Activated CD4-positive, CD25-positive, alpha-beta regulatory T cell treated with anti-CD3 and anti-CD28 coated beads, Interleukin-2, amount 50 U/mL, for 24 hours (primary cell): ENCODE measurements at regions not wholly inside any gene's neighbourhood (a gene's known extent, or its start where the extent isn't known, plus 50 kb on each side); places are given as distances from the start of the nearest gene placed in this dataset.

Experiments
- ATAC-seq, 2 donors: fragments of 150-1000 bp; cut with Tn5 transposase; one replicate each; pipeline ENCODE4 v1.10.0; 2021; ENCODE audit warnings: mild to moderate bottlenecking in 1 of 2, moderate library complexity in 1 of 2

- ATAC-seq, result no peak
These were observed 624.6 kb downstream of the BNC2 start for GRCh38 chr9:16245756-16246440.

DNA sequence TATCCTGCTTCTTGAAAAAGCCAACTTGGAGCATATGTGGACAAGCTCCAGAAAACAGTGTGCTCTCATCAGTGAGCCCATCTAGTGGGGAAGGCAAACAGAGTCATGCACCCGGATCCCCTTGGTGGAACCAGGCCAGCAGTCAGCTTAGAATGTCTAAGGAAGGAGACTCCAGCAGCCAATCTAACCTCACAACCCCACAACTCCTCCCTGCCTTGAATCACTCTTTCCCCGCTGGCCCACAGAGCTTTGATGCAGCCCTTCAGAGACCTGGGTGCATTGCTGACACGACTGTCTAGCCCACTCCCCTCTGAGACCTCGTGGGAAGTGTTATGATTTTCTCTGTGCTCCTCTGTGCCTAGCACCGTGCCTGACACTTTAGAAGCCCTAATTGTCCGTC lies 623.7 kb downstream of the BNC2 start:
- no peak for ATAC-seq

DNA sequence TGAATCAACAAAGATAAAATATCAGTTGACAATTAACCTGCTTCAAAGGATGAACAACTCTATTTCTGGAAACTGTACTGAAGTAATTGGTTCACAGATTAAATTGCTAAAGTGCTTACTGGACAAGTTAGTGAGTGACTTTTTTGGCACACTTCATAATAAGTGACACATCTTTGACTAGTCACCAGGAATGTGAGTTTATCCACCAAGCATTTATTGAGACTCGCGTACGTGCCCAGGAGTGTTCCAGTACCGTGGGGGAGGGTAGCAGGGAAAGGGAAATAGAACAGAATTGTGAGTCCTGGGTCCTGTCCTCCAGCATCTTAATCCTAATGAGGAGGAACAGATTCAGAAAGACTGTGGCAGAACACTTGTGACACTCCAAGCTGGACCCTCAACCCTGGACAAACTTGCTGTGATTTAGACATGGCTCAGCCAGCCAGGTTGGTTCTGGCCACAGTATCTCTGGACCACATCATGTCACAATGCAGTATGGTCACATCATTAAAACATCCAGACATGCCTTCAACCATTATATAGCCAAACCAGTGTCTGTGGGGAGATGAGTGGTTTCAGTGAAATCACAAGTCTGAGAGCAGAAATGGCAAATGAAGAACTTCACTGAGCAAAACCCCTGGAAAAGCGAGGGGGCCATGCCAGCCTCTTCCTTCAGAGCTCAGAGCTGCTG lies 623.1 kb downstream of the BNC2 start:
- ATAC-seq, result no peak

DNA sequence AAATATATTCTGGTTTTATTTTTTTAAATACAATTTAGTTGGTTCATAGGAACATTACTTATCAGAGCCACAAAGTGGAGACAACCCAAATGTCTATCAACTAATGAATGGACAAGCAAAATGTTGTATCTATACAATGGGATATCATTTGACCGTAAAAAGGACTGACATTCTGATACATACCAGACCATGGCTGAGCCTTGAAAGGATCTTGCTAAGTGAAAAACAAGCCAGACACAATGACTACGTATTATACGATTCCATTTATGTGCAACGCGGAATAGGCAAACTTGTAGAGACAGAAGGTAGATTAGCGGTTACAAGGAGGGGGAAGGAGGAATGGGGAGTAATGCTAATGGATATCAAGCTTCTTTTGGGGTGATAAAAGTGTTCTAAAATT lies 621.6 kb downstream of the BNC2 start:
- no peak for ATAC-seq

GRCh38 chr9:16252616-16253015 lies 617.9 kb downstream of the BNC2 start:
- no peak for ATAC-seq

DNA sequence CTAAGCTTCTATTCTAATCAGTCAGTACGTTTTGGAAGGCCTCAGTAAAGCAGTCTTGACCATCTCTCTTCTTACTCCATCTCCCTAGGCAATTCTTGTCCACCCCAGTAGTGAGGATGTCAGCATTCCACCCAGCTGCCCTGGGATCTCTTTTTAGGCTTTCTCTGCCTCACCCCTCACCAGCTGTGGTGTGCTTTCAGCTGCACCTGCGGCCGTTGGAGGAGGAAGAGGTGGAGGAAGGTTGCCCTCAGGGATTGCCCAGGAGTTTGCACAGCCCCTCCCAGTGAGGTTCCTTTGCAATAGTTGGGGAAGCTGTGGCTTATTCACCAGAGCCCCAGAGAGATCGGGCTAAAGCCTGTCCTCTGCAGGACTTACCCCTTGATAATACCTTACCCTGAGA lies 615.8 kb downstream of the BNC2 start:
- ATAC-seq, result no peak

GRCh38 chr9:16255217-16255616 lies 615.3 kb downstream of the BNC2 start:
- ATAC-seq, result no peak

DNA sequence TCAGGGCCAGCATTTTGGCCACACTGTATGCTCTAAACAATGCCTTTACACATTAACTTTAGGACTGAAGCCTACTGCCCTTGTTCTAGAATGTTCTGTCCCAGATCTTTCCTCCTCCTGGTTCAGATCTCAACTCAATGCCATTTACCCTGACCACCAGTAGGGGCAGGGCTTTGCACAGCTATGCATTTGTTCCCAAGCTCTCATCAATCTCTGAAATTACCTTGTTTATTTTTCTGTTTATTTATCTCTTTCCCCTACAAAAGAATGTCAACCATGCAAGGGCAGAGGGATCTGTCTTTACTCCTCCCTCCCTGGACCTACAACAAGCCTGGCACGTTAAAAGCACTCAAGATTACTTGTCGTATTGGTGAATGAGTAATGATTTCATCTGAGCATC lies 612.9 kb downstream of the BNC2 start:
- ATAC-seq, result no peak

GRCh38 chr9:16258191-16258590 lies 612.3 kb downstream of the BNC2 start:
- no peak for ATAC-seq

DNA sequence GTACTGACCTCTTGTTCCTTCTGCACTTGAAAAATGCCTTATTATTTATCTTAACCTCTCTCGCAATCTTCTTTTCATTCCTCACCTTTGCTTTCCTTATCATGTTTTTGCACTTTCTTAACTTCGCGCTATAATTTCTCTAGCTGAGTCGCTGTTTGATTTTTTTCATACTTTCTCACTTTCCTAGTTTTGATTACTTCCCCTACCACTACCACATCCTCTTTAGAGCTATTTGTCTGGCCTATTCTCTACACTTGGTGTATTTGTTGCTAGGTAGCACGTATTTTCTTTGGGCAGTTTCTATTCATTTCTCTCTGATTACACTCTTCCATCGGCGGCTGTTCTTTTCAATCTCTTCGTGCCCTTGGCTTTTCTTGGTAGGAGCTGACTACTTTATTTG lies 611.8 kb downstream of the BNC2 start:
- ATAC-seq, result no peak

DNA sequence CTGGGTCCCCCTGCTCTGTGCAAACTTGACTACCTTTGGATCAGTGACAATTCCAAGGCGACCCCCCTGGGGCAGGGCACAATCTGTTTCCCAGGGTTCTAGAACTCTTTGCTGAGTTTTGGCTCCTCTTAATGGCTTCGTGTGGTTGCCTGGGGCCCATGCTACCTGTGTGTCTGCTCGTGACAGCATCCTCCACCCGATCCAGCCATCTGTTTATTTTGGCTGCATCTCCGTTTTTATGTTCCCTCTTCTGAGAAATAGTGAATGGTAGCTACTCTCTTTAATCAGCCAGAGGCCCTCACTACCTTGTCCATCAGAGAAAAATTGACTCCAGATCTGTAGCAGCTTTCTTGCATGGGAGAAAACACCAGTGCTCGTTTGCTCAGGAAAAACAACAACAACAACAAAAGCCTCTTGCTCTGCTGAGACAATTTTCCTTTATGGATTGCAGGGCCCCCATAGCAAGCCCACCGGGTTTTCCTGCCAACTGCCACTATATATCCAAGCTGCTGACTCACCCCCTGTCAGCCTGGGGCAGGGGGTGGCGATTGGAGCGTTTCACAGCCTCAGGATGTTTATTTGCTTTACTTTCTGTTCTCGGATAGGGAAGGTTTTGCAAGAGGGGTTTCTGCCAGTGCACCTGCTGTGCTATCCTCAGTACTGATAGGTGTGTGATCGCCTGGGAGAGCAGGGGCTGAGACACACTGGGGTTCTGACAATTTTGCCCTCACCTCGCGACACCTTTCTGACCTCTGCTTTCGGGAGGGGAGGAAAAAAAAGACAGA lies 607.8 kb downstream of the BNC2 start:
- no peak for ATAC-seq

DNA sequence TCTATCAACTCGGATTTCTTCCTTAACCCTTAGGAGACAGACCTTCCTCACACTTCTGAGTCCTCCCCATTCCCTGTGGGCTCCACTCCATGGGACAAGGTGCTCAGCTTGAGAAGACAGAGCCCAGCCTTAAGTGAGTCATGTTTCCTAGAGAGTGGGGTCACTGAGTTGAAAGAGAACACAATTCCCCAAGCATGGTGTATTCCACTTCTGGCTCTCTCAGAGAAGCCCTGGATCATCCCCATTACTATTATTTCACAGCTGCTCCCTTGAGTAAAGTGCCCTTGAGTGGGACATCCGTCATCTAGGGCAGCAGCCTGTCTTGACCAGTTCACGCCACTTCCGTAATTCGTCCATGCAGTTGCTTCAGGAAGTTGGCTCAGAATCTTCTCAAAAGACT lies 604.8 kb downstream of the BNC2 start:
- no peak for ATAC-seq

DNA sequence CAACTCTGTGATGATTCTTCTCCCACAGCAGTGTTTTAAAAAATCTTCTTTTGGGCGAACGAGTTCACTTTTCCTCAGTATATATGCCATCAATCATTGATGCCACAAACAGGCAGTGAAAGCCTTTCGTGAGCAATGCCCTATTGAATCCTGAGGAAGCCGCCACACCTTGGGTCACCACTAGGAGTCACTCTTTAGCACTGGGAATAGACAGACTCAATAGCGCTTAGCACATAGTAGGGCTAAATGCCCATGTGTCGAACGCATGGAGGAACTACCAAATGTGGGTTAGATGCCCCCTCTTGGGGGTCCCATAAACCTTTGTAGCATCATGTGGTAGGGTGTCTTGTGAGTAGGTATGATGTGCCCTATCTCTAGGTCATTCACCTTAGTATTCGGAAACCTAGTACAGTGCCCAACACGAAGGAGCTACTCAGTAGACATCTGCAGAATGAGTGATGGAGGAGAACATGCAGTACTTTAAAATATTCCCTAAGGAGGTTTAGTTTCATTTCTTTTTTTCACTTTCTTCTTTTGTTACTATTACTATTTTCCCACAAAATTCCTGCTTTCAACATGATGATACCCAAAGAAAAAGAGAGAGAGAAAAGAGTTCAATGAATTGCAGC lies 603.7 kb downstream of the BNC2 start:
- ATAC-seq, result no peak

GRCh38 chr9:16267281-16268066 lies 603.0 kb downstream of the BNC2 start:
- ATAC-seq, result no peak

DNA sequence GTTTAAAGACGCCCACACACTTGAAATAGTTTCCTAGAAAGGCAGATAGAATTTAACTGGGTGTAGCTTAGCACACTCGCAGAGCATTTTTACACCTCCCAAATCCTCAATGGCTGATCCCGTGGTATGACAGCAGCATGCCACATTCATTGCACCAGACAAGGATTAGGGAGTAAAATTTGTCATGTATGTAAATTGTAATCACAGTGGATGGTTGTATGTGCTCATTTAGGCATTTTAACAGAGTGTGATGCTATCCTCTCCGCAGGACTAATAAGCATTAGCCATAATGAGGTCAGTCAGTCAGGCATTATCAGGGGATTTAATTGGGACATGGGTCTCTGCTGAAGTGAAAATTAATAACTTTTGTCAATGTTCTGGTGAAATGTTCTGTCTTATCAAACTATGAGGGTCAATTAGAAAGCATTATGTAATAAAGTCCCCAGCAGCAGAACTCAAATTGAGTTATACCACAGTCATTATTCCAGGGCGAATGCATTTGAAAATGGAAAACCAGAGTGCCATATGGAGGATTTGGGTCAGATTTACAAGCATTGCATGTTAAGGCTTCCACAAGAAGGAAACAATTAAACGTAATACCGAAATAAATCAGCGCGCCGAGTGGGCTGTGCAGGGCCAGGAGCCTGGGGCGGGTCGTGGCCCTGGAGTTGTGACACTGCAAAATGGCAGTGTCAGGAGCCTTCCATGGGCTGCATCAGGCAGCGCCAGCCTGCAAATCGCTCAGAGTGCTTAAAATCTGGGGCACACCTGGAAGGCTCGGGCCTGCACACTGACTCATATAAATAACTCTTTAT lies 602.2 kb downstream of the BNC2 start:
- ATAC-seq, result no peak

DNA sequence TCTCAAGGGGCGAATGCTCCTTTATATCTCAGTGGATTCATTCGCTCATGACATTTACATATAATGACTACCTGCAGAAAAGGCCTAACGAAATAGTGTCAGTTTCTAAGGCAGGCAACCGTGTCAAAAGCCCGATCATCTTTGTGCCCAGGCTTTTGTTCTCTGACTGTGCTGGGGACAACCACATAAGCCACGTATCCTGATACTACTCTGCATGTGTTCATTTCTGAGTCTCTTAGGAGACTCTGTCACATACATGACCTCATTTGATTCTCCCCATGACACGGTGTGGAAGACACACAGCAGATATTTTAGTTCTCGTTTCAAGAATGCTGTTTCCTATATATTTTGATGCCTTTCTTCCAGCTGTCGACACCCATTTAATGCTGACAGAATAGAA lies 598.5 kb downstream of the BNC2 start:
- ATAC-seq, result no peak

- no peak for ATAC-seq
These were observed 597.7 kb downstream of the BNC2 start for GRCh38 chr9:16272776-16273175.

GRCh38 chr9:16275795-16276624 lies 594.5 kb downstream of the BNC2 start:
- no peak for ATAC-seq

DNA sequence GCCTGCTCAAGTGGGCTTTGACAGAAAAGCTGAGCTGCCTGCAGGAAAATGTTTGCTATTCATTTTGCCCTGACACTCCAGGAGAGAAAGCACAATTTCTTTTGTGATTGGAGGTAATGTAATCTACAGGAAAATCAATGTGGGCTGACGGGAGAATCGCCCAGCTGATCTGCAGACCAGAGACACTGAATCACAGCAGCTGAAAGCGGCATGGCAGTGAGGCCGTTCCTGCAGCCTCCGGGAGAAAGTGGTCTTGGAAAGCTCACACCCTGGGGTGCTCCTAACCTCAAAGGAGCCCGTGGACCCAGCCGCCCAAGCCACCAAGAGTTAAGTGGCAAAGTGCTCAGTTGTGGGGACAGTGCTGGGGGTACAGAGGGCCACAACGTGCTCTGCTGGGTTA lies 593.6 kb downstream of the BNC2 start:
- ATAC-seq, result no peak

GRCh38 chr9:16277471-16277960 lies 593.0 kb downstream of the BNC2 start:
- no peak for ATAC-seq
